ENCODE measurements at regions not wholly inside any gene's neighbourhood (a gene's known extent, or its start where the extent isn't known, plus 50 kb on each side); places are given as distances from the start of the nearest gene placed in this dataset.

- no peak for TF ChIP-seq TAF1 (IDR thresholded peaks at IDR 0.05; ENCODE audit: low read depth, low read length)
- TF ChIP-seq POU2F2 (IDR thresholded peaks at IDR 0.05; ENCODE audit: low read depth, low read length) = no peak
Measured at GRCh38 chr13:71148396-71148795, 718.6 kb downstream of the DACH1 start.

All from GM12891 (cell line).